Stimulated activated CD4-positive, alpha-beta T cell treated with anti-CD3 and anti-CD28 coated beads, Interleukin-2, amount 100 ng/mL, for 24 hours (primary cell): ENCODE measurements at regions not wholly inside any gene's neighbourhood (a gene's known extent, or its start where the extent isn't known, plus 50 kb on each side); places are given as distances from the start of the nearest gene placed in this dataset.
A peak's percentile ranks its signal among the peaks of the same experiment; 100 is the strongest.

ENCODE experiments used
- DNase-seq, 2 donors: peaks; one replicate each; pipeline ENCODE4 v3.0.0-alpha.2; 2020

DNA sequence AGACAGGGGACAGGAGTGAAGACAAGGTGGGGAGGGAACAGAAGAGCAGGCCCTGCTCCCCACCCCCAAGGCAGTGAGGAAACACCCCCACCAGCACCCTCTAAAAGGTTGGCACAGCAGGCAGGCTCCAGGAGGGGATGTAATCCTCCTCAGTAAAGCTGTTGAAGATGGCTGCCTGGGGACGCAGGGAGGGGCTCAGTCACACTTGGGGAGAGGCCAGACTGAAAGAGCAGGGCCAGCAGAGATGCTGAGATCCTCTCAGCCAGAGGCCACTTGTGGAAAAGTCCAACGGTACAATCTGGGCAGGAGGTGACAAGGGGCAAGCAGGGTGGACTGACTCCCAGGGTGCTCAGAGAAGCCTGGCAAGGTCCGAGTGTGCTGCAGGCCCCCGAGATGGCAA lies 154.8 kb upstream of the ID2 start:
- no peak for DNase-seq

DNA sequence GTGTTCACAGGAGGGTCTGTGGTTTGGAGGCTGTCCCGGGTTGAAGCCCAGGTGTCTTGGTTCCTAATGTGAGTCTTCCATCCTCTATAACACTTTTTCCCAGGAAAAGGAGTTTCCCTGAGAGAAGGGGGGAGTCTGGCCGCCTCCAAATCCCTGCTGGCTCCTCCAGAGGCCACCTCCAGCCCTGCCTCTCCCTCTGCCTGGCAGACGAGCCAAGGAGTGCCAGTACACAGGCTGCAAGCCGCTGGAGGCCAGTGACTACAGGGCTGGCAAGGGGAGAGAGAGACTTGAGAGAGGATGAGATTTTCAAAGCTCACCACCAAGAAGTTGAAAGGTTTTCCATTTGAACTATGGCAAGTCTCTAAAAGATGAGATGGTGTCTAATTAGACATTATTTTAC lies 154.2 kb upstream of the ID2 start:
- DNase-seq, result no peak

DNA sequence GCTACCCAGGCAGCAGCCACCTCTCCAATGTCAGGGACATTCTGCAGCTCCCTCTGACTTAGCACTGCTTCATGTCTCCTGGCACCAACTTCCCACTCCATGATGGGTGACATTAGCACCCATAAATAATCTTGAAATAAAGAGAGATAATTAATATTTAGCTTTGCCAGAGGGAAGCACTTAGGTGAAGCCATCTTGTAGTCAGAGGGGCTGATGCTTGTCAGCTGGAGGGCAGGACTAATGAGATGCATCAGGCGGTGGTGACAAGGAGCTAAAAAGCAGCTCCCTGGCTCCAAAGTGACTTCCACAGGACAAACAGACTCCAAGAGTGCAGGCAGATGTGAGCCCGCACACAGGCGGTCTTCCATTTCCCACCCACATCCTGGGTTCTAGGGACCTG lies 153.0 kb upstream of the ID2 start:
- no peak for DNase-seq

DNA sequence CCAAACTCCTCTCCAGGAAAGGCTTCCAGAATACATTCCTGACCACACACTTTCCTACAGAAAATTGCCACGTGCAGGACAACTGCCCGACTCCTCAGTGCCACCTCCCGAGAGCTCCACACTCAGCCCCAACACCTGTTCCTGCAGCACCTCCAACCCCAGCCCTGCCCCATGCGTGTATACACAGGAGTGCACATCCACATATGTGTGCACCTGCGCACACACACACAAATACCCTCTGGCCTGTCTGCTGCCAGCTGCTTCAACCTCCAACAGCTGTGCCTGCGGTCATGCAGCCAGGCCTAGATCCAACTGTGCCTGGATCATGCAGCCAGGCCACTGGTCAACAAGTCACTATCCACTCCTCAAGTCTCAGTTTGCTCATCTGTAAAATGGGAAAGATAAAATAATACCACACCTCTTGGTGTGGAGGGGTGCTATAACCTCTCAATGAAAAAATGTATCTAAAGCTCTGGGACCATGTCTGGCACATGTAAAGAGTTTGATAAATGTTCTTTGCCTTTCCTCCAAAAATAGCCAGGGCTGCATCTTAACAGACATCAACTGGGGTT lies 152.1 kb upstream of the ID2 start:
- no peak for DNase-seq

- no peak for DNase-seq
Observed at GRCh38 chr2:8531481-8531880, 150.4 kb upstream of the ID2 start.

DNA sequence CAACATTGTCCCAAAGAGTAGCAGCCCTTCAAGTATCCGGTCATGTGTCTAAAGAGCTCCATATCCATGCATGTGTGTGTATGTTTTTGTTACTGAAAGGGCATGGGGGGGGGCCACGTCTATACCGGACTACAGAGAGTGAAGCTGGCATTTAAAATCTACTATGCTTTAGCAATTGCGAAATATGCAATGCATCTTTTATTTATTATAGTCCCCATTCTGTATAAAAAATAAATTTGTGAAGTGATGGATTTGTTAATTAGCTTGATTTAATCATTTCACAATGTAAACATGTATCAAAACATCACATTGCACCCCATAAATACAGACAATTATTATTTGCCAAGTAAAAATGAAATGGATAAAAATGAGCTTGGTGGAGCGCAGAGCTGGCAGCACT lies 149.4 kb upstream of the ID2 start:
- no peak for DNase-seq

GRCh38 chr2:8533923-8534322 lies 147.9 kb upstream of the ID2 start:
- DNase-seq, result no peak

GRCh38 chr2:8534386-8534728 lies 147.5 kb upstream of the ID2 start:
- DNase-seq, result no peak

- DNase-seq, result no peak
Observed at GRCh38 chr2:8534729-8535468, 147.0 kb upstream of the ID2 start.

DNA sequence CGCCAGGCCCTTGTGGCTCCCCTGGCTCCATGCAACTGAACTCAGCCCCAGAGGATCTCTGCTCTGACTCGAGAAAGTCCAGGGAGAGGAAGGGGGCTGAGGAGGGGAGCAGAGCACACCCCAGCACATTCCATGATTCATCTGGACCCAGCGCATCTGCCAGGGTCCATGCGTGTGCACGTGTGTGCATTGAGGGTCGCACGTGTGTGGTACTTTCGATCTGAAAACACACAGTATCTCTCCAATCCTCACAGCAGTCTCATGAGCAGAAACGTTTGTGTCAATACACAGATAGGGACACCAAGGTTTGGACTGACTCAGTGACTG lies 146.4 kb upstream of the ID2 start:
- DNase-seq, result no peak

DNA sequence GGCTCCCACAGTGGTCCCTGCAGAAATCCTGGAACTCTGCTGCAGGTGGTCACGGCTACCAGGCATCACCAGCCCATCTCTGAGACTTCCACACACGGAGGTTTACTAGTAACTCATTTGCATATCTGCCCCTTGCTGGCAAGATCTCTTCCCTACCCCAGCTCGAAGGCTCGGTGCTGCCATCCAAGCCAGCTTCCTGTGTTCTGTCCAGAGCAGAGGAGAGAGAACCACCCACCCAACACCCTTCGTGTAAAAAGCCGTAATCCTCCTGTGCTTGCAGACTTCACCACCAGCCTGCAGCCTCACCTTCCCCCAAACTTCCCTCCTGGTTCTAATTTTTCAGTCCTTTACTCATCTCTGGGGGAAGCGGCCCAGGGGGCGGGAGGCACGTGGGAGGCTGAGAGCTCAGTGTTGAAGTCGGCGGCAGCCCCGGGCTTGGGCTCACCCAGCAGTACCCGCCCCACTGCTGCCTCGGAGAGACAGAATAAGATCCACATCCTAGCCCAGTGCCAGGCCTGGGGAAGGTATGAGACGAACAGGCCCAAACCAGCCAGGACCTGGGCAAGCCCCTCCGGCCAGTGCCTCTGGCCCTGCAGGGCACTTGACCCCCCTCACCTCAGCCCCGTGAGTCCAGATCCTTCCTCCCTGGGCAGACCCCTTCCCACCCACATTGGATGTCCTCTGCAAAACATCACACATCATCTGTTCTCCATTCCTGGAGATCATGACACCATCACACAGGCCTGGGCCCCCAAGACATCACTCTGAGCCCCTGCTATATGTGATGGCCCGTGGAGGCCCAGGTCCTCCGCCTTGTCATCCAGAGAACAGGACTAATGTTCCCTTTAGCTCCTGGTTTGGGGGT lies 145.8 kb upstream of the ID2 start:
- no peak for DNase-seq

DNA sequence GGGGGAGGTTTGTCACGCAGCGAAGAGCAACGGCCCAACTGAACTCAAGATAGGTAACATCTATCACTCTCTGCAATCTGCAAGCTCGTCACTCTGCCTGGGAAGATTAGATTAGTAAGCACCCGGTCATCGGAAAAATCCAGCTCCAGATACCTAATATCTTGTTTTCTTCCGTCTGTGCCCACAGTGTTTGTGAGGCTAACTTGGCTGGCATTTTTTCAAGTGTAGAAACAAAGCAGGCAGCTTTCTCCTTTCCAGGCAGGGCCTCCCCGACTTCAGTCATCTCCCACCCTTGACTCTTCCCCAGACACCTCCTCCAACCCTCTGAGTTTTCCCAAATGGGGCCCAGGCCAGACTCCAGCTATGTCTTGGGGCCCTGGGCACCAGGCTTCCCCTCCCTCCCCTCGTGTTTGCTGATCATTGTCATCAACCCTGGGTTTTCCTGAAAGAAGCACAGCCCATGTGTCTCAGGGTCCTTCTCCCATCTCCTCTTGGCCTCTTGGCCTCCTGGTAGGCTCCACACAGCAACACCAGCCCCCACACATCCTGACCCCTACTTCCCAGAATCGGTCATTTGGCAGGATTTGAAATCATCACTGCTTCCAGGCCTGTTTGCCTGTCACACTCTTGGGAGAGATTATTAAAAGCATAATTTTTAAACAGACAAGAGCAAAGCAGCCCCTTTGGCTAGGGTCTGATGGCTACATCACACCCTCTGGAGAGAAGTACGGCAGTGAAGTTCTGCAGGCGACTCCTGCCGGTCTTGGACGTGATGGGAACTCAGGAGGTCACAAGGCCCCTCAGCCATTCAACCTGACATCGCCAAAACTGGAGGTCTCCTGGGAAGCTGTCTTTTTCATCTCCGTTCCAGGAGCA lies 144.9 kb upstream of the ID2 start:
- no peak for DNase-seq

DNA sequence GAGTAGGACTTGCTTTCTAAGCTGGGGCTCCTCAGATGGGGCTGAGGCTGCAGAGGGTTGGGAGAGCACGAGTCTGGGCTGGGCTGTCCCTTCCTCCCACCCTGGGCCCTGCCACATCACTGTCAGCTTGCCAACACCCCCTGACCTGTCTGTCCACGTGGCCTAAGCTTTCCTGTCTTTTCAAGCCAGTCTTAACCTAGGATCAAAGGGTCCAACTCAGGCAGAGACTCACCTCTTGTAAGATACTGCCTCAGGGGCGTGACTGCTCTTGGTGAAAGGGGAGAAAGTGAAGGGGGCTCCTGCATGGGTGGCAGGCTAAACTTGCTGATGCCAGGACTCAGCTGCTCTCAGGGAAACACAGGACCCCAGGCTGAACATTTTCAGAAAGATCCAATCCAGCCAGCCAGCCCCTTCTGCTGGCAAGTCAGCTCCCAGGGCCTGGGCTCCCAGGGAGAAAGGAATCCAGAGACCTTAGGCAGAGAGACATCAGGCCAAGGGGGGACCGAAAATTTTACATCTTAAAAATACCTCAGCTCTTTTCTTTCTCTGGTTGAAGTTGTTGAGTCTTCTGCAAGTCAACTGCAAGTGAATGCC lies 144.2 kb upstream of the ID2 start:
- DNase-seq, result no peak

DNA sequence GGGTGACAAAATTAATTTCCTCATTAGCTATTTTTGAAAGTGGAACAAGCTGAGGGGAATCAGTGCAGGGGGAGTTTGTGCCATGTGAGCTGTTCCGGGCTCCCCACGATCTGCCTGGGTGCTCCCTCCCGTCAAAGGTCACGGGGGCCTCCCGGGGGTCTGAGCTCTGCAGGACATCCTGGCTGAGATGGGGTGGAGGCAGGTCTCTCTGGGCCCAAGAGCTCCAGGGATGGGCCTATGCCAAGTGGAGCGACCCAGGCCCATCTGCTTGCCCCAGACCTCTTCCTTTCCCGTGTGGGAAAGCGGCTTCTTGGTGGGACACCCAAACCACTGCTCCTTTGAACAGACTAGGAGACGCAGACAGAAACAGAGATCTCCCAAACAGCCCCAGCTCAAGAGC lies 143.3 kb upstream of the ID2 start:
- DNase-seq, result peak in 1 of 2 donors; percentile 14

DNA sequence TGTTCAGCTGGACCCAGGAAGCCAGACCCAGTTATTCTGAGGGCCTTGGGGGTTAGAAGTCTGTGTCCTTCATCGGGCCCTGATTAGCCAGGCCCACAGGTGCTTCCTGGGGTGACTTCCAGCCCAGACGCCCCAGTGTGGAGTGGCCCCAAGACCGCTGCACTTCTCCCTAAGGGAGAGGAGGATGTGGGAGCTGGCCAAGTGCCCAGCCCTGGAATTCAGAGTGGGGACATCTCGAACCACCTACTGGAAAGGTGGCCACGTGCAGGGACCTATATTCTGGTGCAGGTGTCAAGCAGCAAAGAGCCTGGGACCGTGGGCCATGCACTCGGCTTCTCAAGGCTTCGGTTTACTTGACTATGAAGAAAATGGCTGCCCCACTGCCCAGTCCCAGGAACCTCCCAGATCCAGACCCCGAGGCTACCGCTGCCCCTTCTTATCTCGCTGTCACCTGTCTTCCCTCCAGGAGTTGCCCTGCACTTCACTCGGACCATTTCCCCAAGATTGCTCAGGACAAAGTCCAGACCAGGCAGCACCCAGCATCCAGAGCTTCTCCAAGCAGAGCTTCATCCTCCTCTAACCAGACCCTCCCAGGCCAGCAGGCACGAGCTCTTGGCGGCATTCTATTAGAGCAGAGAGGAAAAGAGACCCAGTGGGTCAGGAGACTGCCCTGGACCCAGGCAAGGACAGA lies 142.8 kb upstream of the ID2 start:
- peak in 1 of 2 donors; percentile 15 for DNase-seq

DNA sequence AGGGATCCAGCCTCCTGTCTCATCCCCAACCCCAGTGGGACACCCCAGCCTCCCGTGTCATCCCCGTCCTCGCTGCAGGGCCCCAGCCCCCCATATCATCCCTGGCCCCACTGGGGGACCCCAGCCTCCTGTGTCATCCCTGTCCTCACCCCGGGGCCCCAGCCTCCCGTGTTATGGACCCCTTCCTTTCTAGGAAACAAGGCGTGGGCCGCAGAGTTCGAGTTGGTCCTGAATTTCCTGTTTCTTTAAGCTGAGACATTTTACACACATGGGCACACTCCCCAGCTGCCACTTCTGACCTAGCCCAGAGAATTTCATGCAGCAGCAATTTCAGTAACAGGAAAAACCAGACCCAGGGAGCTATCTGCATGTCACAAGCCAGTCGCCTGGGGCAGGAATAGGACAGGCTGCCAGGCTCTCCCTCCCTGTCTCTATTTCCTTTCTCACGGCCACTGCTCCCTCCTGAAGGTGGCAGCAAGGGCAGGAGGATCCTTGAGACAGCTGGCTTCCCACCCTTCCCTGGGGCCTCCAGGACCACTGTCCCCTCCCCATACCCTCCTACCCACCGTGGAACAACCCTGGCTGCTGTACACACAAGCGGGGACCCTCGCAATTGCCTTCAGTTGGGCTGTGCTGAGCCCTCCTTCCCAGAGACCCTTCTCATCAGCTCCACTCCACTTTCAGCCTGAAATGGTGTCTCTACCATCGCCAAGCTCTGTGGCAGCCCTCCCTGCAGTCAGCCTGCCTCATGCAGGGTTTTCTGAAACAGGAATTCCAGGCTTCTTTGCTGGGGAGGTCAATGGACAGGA lies 141.9 kb upstream of the ID2 start:
- DNase-seq, result peak in 1 of 2 donors; percentile 16

DNA sequence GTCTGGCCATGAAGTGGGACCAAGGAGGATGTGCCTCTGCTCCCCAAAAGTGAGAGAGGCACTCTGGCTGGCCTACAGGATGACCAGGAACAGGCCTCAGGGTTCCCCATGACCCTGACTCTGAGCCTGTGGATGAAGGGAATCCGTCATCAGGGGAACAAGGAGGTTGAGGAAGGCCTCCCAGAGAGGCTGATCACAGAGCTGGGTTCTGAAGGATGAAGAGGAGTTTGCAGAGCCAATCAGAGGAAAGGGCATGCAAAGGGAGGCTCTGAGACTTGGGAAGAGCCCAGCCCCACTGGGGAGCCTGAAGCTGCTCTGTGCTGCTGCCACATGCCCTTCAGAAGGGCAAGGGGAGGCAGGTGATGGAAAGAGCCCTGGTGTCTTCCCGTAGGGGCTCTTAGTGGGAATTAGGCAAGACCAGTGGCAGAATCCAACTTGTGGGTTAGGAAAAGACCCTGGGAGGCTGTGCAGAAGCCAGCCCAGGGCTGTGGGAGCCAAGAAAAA lies 141.3 kb upstream of the ID2 start:
- peak in 1 of 2 donors; percentile 16 for DNase-seq

DNA sequence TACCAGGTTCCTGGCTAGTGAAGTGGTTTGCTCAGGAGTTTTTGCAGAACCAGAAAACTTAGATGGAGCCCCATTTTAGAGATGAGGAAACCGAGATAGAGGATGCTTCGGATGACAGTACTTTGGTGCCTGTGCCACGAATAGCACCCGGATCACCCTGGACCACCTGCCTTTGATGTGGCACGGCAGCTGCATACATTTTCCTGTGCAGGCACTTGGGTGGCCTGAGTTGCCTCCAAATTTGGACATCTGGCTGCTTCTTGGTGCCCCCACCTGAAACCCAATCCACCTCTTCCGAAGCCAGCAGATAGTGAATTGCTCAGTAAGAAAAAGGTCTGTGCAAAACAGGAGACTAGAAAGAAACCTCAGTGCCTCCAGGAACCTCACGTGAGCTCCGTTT lies 140.6 kb upstream of the ID2 start:
- no peak for DNase-seq

DNA sequence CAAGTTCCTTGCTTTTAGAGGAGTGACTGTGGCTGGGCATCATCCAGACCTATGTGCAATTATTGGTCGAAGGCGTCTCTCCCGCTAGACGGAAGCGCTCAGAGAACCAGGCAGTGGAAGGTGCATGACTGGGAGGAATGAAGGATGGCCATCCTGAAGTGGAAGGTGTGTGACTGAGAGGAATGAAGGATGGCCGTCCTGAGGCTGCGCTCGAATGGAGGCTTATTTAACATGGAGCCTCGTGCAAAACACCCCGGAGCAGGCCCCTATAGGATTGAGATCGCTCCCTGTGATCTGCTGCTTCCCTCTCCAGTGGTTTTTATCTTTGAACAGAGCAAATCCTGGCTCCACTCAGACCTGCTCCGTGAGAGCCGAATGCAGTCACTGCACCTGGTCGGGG lies 140.2 kb upstream of the ID2 start:
- peak in 1 of 2 donors; percentile 13 for DNase-seq

DNA sequence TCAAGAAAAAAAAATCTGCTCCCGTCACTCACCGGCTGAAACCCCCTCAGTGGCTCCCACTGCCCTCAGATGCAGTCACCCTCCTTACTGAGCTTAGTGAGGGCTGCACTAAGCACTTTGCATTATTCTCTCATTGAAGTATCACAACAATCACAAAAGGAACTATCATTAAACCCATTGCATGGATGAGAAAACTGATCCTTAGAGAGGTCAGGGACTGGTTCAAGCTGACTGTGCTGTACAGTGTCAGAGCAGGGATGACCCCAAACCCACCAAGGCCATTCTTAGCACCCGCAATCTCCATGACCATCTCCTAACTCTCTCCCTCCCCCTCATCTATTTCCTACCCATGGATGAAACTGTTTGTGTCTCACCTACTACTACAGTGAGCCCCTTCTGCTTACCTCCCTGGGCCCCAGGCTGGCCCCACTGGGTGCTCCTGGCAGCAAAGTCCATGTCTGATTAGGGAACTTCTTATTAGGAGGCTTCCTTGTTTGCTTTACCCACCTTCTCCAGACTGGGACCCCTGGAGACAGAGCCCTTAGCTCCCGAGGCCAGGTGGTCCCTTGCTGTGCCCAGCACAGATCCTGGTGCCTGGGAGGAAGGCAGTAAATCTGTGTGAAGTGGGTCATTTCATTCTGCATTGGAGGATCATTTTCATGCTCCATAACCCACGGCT lies 139.3 kb upstream of the ID2 start:
- DNase-seq, result peak in 1 of 2 donors; percentile 15

- no peak for DNase-seq
Observed at GRCh38 chr2:8543060-8543382, 138.8 kb upstream of the ID2 start.
